DMS153 treated with DMSO at 0.1 percent for 48 hours (cell line): ENCODE measurements at regions not wholly inside any gene's neighbourhood (a gene's known extent, or its start where the extent isn't known, plus 50 kb on each side); places are given as distances from the start of the nearest gene placed in this dataset.

Source experiments
- DNase-seq: peaks from one replicate; lab custom pipeline; 2025; ENCODE audit not compliant: unreplicated experiment; lab: John Stamatoyannopoulos, UW

DNA sequence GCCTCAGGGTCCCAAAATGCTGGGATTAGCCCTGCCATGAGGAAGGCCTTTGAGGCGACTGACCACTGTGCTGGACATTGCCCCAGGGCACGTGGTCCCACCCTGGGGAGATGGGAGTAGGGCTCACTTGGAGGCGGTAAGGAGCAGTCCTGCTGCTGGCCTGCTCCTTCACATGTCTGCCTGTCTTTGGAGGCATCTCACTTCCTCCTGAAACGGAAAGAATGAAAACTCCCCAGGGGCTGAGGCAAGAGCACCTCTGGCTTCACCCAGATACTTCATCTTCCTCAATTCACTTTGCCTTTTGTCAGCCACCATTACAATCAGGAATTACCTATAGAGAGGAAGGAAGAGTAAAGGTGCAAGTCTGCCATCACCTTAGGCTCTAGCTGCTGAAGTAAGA, 59.9 kb upstream of the GATA6 start:
- DNase-seq = no peak

DNA sequence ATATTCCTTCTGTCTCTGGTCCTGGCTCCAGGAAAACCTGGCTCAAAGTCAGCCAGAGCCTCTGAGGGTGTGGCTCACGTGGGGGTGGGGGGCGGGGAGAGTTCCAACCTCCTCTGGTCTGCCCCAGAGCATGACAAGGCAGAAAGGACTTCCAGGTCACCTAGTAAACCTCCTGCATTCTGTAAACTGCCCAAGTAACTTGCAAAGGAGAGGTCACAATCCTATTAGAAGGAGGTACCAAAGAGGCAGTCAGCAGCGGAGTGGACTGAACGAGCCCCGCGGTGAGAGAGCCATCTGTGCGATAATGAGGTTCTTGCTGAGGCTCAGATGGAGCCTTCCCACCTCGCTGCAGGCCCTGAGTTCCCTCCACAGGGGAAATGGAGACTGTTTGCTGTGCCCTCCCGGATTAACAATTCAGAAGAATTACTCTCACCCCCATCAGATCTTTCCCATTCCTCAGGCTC, 58.9 kb upstream of the GATA6 start:
- no peak for DNase-seq

DNA sequence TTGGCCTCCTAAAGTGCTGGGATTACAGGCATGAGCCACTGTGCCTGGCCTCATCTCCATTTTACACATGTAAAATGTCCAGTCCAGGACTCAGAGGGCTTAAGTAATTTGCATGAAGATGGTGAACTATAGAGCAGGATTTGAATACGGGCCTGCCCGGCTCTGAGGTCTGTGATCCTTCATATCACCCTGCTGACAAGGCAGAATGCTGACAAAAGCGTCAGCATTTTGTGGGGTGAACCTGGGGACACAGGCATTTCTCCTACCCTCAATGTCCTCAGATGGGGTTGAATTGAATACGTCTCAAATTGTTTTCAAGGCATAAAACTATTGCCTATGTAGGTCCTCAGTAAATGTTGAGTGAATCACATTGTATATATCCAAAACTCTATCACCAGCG, 57.2 kb upstream of the GATA6 start:
- DNase-seq = no peak

DNA sequence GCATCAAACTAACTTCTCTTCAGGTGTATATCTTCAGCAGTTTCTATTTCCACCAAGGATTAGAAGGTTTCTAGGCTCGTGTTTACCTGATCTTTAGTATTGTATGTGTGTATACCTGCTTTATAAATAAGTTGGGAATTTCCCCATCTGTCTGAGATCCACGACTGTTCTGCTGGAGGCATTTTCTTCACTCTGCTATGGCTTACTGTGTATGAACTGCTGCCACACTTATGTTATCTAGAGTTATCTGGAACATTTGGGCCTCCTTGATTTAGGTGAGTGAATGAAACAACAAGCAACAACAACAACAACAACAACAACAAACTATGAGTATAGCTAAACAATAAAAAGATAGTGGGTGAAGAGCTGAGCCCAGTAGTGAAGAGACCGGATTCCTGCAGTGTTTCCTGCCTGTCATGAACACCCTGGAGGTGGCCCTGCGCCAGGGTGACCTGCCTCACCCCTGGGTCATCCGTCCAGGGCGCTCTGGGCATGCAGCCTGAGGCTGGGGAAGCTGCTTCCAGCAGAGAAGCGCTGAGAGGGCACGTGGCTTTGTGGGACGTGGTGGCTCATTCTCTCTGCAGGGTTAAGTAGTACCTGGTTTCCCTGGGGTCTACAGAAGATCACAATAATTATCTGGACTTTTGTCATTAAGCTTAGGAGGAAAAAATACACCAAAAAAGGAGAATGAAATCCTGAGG, 56.1 kb upstream of the GATA6 start:
- DNase-seq = no peak

DNA sequence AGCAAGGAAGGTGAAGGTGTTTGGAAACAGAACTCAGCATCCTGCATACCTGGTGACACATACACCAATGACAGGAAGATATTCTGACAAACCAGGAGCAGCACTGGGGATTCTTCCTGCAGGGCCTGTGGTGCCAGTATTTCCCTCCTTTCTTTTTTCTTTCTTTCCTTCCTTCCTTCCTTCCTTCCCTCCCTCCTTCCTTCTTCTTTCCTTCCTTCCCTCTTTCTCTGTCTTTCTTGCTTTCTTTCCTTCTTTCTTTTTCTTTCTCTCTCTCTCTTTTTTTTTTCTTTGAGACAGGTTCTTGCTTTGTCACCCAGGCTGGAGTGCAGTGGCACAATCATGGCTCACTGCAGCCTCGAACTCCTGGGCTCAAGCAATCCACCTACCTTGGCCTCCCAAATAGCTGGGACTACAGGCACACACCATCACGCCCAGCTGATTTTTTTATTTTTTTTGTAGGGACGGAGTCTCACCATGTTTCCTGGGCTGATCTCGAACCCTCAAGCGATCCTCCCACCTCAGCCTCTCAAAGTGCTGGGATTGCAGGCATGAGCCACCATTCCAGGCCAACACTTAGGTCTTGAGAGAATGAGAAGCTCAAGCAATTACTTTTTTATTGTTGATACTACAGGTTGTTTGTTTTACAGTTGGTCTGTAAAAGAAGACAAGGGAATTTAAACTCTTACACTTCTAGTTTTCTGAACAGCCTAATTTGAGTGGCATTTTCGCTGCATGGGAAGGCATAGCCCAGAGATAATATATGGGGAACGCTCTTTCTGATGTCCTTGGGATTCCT, 54.7 kb upstream of the GATA6 start:
- no peak for DNase-seq

DNA sequence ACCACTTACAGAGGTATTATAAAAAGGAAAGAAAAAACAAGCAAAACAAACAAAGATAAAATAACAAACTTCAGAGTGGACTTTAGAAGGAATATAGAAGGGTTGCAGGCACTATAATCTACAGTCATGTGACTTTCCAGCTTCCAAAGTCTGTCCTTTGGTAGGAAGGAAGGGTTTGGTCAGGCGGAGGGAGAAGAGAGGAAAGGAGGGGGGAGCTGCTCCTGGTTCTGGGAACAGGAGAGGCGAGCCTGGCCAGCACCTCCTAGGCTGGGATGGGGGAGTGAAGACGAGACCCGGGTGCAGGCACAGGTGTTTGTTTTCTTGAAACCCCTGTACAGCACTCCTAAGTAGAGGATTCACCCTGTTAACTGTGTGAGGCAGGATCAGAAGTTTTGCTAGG, 53.8 kb upstream of the GATA6 start:
- no peak for DNase-seq
